ENCODE measurements at regions not wholly inside any gene's neighbourhood (a gene's known extent, or its start where the extent isn't known, plus 50 kb on each side); places are given as distances from the start of the nearest gene placed in this dataset.

DNA sequence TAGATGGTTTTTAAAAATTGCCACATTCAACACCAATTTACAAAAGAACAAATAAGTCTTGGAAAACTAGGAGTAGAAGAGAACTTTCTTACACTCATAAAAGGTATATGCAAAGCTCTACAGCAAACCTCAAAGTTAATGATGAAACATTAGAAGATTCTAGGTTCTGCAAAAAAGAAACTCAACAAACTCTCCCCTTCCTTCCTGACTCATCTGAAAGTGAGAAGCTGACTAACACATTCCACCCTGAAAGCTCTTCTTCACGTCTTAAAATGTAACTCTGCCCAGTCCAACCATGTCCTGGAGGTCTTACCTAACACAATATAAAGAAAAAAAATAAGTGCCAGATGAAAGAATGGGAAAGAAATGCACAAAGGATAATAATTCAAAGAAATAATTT, 218.9 kb upstream of the ISX start:
- Histone ChIP-seq H2AFZ (no peak overlapping the region), H3K4me2 (ENCODE audit: low read length) (no peak overlapping the region), H3K27ac (no peak overlapping the region), H3K9ac (no peak overlapping the region), H3K36me3 (ENCODE audit: control insufficient read depth, insufficient read depth, low read length) (no peaks in the 10 kb centered on the region), H3K79me2 (no peaks in the 10 kb centered on the region), H3K4me3 (ENCODE audit: low read depth, low read length) (no peak overlapping the region), H3K27me3 (ENCODE audit: control insufficient read depth, insufficient read depth, low read length) (no peaks in the 10 kb centered on the region), H3K4me1 (no peaks in the 10 kb centered on the region), H3K9me3 (ENCODE audit: control insufficient read depth, low read length) (no peaks in the 10 kb centered on the region)
- TF ChIP-seq, protein P1, sequence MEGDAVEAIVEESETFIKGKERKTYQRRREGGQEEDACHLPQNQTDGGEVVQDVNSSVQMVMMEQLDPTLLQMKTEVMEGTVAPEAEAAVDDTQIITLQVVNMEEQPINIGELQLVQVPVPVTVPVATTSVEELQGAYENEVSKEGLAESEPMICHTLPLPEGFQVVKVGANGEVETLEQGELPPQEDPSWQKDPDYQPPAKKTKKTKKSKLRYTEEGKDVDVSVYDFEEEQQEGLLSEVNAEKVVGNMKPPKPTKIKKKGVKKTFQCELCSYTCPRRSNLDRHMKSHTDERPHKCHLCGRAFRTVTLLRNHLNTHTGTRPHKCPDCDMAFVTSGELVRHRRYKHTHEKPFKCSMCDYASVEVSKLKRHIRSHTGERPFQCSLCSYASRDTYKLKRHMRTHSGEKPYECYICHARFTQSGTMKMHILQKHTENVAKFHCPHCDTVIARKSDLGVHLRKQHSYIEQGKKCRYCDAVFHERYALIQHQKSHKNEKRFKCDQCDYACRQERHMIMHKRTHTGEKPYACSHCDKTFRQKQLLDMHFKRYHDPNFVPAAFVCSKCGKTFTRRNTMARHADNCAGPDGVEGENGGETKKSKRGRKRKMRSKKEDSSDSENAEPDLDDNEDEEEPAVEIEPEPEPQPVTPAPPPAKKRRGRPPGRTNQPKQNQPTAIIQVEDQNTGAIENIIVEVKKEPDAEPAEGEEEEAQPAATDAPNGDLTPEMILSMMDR (IDR thresholded peaks at IDR 0.05) = no peak

DNA sequence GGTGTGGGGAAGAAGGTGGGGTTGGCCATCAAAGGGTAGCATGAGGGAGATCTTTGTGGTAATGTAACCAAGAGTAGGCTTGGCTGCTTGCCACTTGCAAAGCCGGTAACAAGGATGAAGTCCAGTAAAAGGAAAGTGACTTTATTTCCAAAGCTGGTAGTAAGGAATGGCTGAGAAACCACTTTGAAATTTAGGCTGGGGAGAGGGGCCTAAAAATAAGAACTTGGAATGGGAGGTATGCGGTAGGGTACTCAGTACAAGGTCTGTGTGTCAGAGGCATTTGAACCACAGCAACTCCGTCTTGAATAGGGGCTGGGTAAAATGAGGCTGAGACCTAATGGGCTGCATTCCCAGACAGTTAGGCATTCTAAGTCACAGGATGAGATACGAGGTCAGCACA, 216.0 kb upstream of the ISX start:
- H3K4me1 ChIP-seq = no peaks in the 10 kb centered on the region
- H3K27ac ChIP-seq = no peak overlapping the region
- no peaks in the 10 kb centered on the region for H3K36me3 ChIP-seq (ENCODE audit: control insufficient read depth, insufficient read depth, low read length)
- no peaks in the 10 kb centered on the region for H3K9me3 ChIP-seq (ENCODE audit: control insufficient read depth, low read length)
- TF ChIP-seq, protein P1 (IDR thresholded peaks at IDR 0.05) = no peak
- no peak overlapping the region for H3K4me2 ChIP-seq (ENCODE audit: low read length)
- H3K4me3 ChIP-seq (ENCODE audit: low read depth, low read length) = no peak overlapping the region
- no peaks in the 10 kb centered on the region for H3K27me3 ChIP-seq (ENCODE audit: control insufficient read depth, insufficient read depth, low read length)
- H3K79me2 ChIP-seq = no peaks in the 10 kb centered on the region
- H3K9ac ChIP-seq = no peak overlapping the region
- no peak overlapping the region for H2AFZ ChIP-seq

DNA sequence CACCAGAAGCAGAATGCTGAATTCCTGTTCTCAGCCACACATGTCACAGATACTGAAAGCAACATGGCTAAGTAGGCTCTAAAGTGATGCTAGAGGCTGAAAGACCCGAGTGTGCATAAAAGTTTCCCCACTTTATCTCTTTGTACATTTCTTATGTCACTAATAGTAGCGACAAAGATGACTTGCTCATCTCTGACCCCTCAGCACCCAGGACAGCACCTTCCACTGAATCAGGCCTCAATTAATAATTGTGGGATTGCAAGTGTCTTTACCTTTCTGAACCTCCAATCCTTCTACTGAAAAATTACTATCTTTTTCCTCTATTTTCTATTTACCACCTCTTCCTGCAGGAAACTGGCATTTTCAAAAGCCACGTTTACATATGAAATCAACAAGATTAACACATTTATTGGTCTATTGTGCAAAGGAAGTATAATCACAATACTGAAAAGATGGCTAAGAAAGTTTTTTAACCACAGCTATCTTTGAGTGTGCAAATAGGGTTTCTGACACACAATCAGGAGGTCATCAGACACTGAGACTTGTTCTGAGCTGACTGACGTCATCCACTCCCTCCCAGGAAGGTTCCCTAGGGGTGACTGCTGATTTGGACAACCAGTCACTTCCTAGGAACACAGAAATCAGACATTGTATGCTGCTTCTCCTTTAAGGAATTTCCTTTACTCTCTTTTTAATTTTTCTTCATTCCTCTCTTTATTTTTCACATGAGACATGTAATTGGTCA, 213.9 kb upstream of the ISX start:
- Histone ChIP-seq H3K9ac (no peak overlapping the region), H3K9me3 (ENCODE audit: control insufficient read depth, low read length) (no peaks in the 10 kb centered on the region), H3K27ac (no peak overlapping the region), H3K27me3 (ENCODE audit: control insufficient read depth, insufficient read depth, low read length) (no peaks in the 10 kb centered on the region), H2AFZ (no peak overlapping the region), H3K4me2 (ENCODE audit: low read length) (no peak overlapping the region), H3K4me3 (ENCODE audit: low read depth, low read length) (no peak overlapping the region), H3K36me3 (ENCODE audit: control insufficient read depth, insufficient read depth, low read length) (no peaks in the 10 kb centered on the region), H3K79me2 (no peaks in the 10 kb centered on the region), H3K4me1 (no peaks in the 10 kb centered on the region)
- TF ChIP-seq, protein P1 (IDR thresholded peaks at IDR 0.05) = no peak

DNA sequence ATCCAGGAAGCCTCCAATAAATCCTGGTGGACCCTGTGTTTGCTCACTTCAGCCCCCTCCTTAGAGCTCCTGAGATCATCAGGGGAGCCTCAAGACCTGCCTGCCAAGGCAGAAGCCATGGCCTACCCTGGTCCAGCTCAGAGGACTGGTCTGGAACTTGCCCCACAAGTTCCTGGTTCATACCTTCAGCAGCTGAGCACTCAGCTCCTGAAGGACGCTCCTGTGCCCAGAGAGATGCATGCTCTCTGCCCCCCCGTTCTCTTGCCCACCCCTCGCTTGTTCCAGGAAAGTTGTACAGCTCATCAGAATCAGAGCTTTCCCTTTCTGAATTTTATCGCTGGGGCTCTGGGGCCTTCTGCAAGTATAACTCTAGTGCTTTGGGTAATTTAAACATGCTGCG, 210.5 kb upstream of the ISX start:
- Histone ChIP-seq H3K4me3 (ENCODE audit: low read depth, low read length) (no peak overlapping the region), H3K9me3 (ENCODE audit: control insufficient read depth, low read length) (no peaks in the 10 kb centered on the region), H3K27me3 (ENCODE audit: control insufficient read depth, insufficient read depth, low read length) (no peaks in the 10 kb centered on the region), H3K27ac (no peak overlapping the region), H3K9ac (no peak overlapping the region), H3K79me2 (no peaks in the 10 kb centered on the region), H3K4me2 (ENCODE audit: low read length) (no peak overlapping the region), H2AFZ (no peak overlapping the region), H3K4me1 (no peaks in the 10 kb centered on the region), H3K36me3 (ENCODE audit: control insufficient read depth, insufficient read depth, low read length) (no peaks in the 10 kb centered on the region)
- TF ChIP-seq, protein P1 (IDR thresholded peaks at IDR 0.05) = no peak

GRCh38 chr22:34858066-34858465, 207.9 kb upstream of the ISX start:
- TF ChIP-seq, protein P1 (IDR thresholded peaks at IDR 0.05) = no peak

More at GRCh38 chr22:34858066-34858465, 207.9 kb upstream of the ISX start:
- H3K9ac ChIP-seq = no peak overlapping the region
- no peak overlapping the region for H2AFZ ChIP-seq
- no peaks in the 10 kb centered on the region for H3K79me2 ChIP-seq
- H3K36me3 ChIP-seq (ENCODE audit: control insufficient read depth, insufficient read depth, low read length) = no peaks in the 10 kb centered on the region
- H3K9me3 ChIP-seq (ENCODE audit: control insufficient read depth, low read length) = no peaks in the 10 kb centered on the region
- H3K4me1 ChIP-seq = no peaks in the 10 kb centered on the region
- no peaks in the 10 kb centered on the region for H3K27me3 ChIP-seq (ENCODE audit: control insufficient read depth, insufficient read depth, low read length)
- no peak overlapping the region for H3K27ac ChIP-seq
- no peak overlapping the region for H3K4me3 ChIP-seq (ENCODE audit: low read depth, low read length)
- H3K4me2 ChIP-seq (ENCODE audit: low read length) = no peak overlapping the region
